ENCODE measurements at regions not wholly inside any gene's neighbourhood (a gene's known extent, or its start where the extent isn't known, plus 50 kb on each side); places are given as distances from the start of the nearest gene placed in this dataset.

DNA sequence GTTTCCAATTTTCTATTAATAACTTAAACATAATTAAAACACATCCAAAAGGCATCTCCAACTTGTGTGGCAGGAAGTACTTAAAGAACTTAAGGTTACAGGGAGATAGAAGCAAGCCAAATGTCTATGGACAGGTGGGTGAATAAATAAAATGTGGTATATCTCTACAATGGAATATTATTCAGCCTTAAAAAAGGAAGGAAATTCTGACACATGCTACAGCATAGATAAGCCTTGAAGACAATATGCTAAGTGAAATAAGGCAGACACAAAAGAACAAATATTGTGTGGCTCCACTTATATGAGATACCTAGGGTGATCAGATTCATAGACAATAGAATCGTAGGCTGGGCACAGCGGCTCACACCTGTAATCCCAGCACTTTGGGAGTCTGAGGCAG, 109.6 kb downstream of the WT1 start:
- Histone ChIP-seq H3K27me3 (no peaks in the 10 kb centered on the region), H3K27ac (no peak overlapping the region), H3K36me3 (no peaks in the 10 kb centered on the region), H3K4me1 (ENCODE audit: insufficient read depth) (no peaks in the 10 kb centered on the region), H3K4me3 (no peak overlapping the region), H3K9me3 (no peaks in the 10 kb centered on the region)
- 94 to 98% (median 97%) methylated on average over 2 of the region's 2 CpGs for WGBS, 3 donors
- no peak for DNase-seq
- intact Hi-C loops (cut with DNase I), result loop anchor here in 2 of 4 donors (2.0 to 10.0 kb wide), 3 partner anchors 49 to 467 kb away; no protein-coding TSS in a partner anchor
- TF ChIP-seq EP300 (IDR thresholded peaks at IDR 0.05) (no peak), POLR2A (IDR thresholded peaks at IDR 0.05) (no peak), CTCF (IDR thresholded peaks at IDR 0.05) (no peak)

- Histone ChIP-seq H3K4me3 (no peak overlapping the region), H3K4me1 (ENCODE audit: insufficient read depth) (no peaks in the 10 kb centered on the region), H3K27me3 (no peaks in the 10 kb centered on the region), H3K36me3 (no peaks in the 10 kb centered on the region), H3K27ac (no peak overlapping the region), H3K9me3 (no peaks in the 10 kb centered on the region)
- 57 to 81% (median 66%) methylated on average over 3 of the region's 3 CpGs for WGBS, 3 donors
- intact Hi-C loops (cut with DNase I), result loop anchor here in 2 of 4 donors (10.0 kb wide), 2 partner anchors 48 to 288 kb away; no protein-coding TSS in a partner anchor
- DNase-seq, result no peak
- no peak for TF ChIP-seq EP300 (IDR thresholded peaks at IDR 0.05)
- no peak for TF ChIP-seq CTCF (IDR thresholded peaks at IDR 0.05)
- no peak for TF ChIP-seq POLR2A (IDR thresholded peaks at IDR 0.05)
Observed at GRCh38 chr11:32326522-32326921, 108.8 kb downstream of the WT1 start.

DNA sequence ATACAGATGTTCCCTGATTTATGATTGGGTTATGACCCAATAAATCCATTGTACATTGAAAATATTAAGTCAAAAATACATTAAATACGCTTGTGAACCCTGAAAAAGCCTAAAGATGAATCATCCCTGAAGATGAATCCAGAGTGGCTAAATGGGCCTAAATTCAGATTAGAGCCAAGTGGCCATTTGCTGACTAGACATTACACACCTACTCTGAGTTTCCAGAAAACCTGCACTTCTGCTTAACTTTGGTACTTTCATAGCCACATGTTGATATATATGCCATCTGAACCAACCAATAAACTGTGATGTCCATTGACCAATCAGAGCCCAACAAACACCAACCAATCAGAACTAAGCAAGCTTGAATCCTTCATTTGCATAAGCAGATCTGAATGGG, 106.9 kb downstream of the WT1 start:
- Histone ChIP-seq H3K4me1 (ENCODE audit: insufficient read depth) (no peaks in the 10 kb centered on the region), H3K9me3 (no peaks in the 10 kb centered on the region), H3K27ac (no peak overlapping the region), H3K27me3 (no peaks in the 10 kb centered on the region), H3K36me3 (no peaks in the 10 kb centered on the region), H3K4me3 (no peak overlapping the region)
- intact Hi-C loops (cut with DNase I), result loop anchor here in 2 of 4 donors (10.0 kb wide), 2 partner anchors 46 to 286 kb away; no protein-coding TSS in a partner anchor
- 91 to 96% (median 94%) methylated on average over 1 of the region's 1 CpG for WGBS, 3 donors
- DNase-seq, result no peak
- no peak for TF ChIP-seq EP300 (IDR thresholded peaks at IDR 0.05)
- no peak for TF ChIP-seq CTCF (IDR thresholded peaks at IDR 0.05)
- TF ChIP-seq POLR2A (IDR thresholded peaks at IDR 0.05), result no peak

DNA sequence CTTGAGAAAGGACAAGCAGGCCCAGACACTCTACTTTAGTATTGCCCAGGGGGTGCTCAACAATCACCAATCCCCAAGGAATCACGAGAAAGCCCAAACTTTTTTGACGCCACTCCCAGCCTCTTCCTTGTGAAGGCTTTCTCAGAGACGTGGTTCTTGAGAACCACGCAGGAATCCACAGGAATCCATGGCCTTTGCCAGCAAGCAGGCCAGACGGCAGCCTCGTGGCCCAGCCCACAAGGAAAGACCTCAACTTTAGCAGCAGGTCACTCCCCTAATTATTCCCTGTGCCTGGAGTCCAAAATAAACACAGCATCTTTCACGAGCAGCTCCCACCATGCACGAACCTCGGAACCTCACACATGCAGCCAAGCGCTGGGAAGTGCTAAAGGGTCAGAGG, 104.2 kb downstream of the WT1 start:
- TF ChIP-seq EP300 (IDR thresholded peaks at IDR 0.05) (no peak), POLR2A (IDR thresholded peaks at IDR 0.05) (no peak)
- Histone ChIP-seq H3K27ac (no peak overlapping the region), H3K36me3 (no peaks in the 10 kb centered on the region), H3K4me3 (no peak overlapping the region), H3K9me3 (no peaks in the 10 kb centered on the region), H3K27me3 (no peaks in the 10 kb centered on the region), H3K4me1 (ENCODE audit: insufficient read depth) (no peaks in the 10 kb centered on the region)
- intact Hi-C loops (cut with DNase I), result loop anchor here in 1 of 4 donors (10.0 kb wide), 1 partner anchor 104 kb away; the partner anchor contains the start of gene WT1
- DNase-seq, result peak in 3 of 5 donors; percentile 27 to 71 (median 43)
- WGBS, 3 donors, result 21 to 36% (median 28%) methylated on average over 10 of the region's 10 CpGs

DNA sequence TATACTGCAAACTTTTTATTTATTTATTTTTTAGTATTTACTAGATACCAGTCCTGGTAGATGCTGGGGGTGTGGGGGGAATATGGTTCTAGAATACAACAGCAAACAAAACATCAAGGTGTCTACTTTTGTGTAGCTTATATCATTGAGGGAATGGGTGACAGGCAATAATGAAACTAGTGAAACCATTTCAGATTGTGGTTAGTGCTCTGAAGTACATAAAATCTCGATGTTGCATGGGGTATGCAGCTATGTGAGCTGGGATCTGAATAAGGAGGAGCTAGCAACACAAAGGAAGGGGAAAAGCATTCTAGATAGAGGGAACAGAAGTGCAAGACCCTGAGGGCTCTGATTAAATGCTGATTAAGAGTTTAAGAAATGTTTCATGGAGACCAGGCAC, 103.5 kb downstream of the WT1 start:
- Histone ChIP-seq H3K36me3 (no peaks in the 10 kb centered on the region), H3K27ac (no peak overlapping the region), H3K9me3 (no peaks in the 10 kb centered on the region), H3K4me1 (ENCODE audit: insufficient read depth) (no peaks in the 10 kb centered on the region), H3K27me3 (no peaks in the 10 kb centered on the region), H3K4me3 (no peak overlapping the region)
- TF ChIP-seq EP300 (IDR thresholded peaks at IDR 0.05), result no peak
- TF ChIP-seq CTCF (IDR thresholded peaks at IDR 0.05), result no peak
- TF ChIP-seq POLR2A (IDR thresholded peaks at IDR 0.05), result no peak
- WGBS, 3 donors, result 76 to 86% (median 77%) methylated on average over 1 of the region's 1 CpG
- no peak for DNase-seq
- intact Hi-C loops (cut with DNase I), result loop anchor here in 1 of 4 donors (10.0 kb wide), 1 partner anchor 103 kb away; the partner anchor contains the start of gene WT1
